ENCODE measurements at regions not wholly inside any gene's neighbourhood (a gene's known extent, or its start where the extent isn't known, plus 50 kb on each side); places are given as distances from the start of the nearest gene placed in this dataset.

DNA sequence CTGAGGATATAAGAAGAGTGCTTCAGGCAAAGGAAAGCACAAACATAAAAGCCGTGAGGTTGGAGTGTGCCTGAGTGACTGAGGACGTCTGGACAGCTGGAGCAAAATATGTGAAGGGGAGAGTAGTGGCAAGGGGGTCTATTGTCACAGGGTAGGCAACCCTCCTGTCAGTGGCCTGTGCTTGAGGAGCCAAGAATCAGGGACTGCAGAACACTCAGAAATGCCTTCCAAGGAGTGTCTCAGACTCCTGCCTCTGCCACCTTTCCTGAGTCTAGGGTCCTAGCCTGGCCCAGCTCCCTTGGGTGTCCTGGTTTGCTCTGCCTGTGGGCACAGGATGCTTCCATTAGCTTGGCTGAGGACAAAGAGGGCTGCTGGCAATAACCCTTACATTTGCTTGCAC is 152.5 kb upstream of the PJA1 start:
- TF ChIP-seq, protein P1, sequence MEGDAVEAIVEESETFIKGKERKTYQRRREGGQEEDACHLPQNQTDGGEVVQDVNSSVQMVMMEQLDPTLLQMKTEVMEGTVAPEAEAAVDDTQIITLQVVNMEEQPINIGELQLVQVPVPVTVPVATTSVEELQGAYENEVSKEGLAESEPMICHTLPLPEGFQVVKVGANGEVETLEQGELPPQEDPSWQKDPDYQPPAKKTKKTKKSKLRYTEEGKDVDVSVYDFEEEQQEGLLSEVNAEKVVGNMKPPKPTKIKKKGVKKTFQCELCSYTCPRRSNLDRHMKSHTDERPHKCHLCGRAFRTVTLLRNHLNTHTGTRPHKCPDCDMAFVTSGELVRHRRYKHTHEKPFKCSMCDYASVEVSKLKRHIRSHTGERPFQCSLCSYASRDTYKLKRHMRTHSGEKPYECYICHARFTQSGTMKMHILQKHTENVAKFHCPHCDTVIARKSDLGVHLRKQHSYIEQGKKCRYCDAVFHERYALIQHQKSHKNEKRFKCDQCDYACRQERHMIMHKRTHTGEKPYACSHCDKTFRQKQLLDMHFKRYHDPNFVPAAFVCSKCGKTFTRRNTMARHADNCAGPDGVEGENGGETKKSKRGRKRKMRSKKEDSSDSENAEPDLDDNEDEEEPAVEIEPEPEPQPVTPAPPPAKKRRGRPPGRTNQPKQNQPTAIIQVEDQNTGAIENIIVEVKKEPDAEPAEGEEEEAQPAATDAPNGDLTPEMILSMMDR (conservative IDR thresholded peaks at IDR 0.05; ENCODE audit: low read depth, low read length): no peak
- TF ChIP-seq EZH2 (IDR thresholded peaks at IDR 0.05; ENCODE audit: borderline replicate concordance, low read depth, low read length, poor library complexity, severe bottlenecking): no peak

Measured in A673 (cell line).